ENCODE measurements at regions not wholly inside any gene's neighbourhood (a gene's known extent, or its start where the extent isn't known, plus 50 kb on each side); places are given as distances from the start of the nearest gene placed in this dataset.
A peak's percentile ranks its signal among the peaks of the same experiment; 100 is the strongest.

DNA sequence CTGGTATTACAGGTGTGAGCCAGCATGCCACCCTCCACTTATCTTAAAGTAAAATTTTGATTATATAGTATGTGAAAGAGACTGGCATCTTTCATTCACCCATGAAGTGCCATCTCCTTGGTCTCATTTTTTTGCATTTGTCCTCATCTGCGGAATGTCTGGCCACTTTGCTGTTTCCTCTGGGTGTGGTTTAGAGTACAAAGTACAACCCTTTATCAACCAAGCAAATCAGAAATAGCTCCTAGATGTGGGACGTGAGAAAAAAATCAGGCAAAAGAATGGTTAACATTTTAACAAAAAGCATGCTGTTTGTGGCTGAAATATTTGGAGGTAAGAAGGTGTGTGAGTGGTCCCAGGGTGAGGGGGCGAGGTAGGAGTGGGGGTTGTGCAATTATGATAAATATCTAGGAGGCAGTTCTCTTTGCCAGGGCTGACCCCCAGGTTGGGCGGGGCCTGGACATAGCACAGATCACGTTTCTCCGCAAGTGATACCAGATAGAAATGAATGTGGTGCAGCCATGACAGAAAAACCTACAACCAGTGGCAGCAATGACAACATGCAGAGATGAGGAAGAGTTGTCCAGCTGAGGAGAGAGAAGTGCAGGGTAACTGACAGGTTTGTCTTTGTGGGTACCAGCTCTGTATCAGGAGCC is 115.8 kb upstream of the SERTAD2 start:
- DNase-seq (ENCODE audit: low read depth, low spot score): no peak

DNA sequence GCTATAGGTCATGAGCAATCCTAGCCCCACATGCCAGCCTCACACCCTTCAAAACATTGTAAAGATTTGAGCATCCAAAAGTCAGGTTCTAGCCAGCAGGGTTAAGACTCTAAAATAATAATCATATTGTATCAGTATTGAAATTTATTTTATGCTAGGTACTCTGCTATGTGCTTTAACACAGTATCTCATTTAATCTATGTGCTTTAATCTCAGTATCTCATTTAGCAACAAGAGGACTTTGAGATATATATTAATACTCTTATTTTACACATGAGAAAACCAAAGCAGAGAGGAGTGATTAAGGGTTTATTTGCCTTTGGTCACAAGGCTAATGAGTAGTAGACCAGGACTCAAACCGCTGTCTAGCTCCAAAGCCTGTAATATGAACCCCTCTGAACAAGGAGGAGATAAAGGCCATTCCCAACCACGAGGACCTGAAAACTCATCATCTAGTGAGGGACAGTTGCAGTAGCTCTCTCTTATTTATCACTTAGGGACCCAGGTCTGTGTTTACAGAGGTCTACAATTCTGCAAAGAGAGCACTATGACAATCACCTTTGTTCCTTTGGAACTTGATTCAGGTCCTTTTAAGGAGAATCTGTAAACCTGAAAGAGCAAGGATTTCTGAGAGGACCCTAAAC is 116.5 kb upstream of the SERTAD2 start:
- no peak for DNase-seq (ENCODE audit: low read depth, low spot score)

DNA sequence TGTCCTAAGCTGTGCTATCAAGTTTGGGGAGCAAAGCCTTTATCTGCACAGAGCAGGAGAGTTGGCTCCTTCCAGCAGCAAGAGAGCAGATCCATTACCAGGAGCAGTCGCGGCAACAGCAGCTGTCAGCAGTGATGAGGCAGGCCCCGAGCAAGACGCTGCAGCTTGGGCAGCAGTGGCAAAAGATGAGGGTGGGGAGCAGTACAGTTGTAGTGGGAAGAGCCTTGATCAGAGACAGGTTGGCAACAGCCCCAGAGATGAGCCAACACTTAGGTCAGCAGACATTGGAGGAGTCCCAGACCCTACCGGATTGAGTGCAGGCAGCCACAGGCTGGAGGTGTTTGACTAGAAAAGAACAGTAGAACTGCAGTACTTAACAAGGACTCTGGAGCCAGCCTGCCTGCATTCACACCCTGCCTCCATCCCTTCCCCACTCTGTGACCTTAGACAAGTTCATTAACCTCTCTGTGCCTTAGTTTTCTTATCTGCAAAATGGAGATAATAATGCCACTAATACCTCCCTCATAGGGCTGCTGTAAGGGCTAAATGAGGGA is 117.1 kb upstream of the SERTAD2 start:
- DNase-seq (ENCODE audit: low read depth, low spot score): no peak

DNA sequence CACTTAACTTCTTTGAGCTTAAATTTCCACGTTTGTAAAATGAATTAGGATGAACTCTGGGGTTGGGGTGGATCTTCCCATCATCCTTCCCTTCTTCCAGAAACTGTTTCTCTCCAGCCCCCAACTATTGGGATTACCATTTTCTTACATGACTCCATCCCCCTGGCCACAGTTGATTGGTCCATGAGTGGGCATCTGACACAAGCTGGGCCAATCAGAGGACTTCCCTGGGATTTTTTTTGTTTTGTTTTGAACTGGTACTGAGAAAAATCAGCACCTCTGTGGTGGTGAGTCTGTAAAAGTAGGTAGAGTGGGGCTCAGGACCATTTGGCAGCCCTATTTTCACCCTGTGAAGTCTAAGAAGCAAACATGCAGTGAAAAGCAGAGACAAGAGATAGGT is 118.0 kb upstream of the SERTAD2 start:
- no peak for DNase-seq (ENCODE audit: low read depth, low spot score)

DNA sequence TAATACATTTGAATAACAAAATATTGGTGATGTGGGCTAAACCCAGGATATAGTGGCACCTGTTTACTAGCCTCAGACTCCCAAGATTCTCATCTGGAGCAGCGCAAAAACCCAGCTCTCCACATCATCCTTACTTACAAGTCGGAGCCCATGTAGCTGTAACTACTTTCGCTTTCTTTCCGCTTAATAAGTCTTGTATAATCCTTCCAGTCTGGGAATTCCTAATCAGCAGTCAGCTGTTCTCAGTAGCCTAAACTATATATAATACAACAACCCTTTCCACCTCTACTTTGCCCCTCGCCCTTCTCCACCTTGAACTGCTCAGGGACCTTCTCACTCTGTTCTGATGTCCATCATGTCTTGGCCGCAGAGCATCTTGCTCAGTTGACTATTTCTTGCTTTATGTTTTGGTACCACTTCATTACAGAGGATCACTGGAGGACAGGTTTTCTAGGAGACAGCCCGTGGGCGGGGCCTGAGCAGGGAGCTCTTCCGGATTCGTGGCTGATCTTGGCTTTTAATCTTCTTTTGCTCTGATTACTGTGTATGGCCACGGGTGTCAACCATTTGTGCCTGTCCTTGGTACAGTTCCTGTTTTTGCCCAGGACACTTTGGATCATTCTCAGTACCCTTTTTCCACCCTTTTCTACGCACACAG is 119.9 kb upstream of the SERTAD2 start:
- DNase-seq (ENCODE audit: low read depth, low spot score): no peak

DNA sequence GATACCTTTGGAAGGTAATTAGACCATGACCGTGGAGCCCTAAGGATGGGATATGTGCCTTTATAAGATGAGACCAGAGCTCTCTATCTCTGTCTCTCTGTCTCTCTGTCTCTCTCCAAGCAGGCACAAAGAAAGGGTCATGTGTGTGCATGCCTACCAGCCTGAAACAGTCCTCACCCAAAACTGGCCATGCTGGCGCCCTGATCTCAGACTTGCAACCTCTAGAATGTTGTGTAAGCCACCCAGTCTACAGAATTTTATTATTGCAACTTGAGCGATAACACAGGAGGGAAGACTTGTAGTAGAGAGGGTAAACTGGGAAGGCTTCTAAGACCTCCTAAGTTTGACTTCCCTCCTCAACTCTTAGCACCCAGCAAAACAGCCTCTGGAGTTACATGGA is 124.1 kb upstream of the SERTAD2 start:
- DNase-seq (ENCODE audit: low read depth, low spot score): no peak

DNA sequence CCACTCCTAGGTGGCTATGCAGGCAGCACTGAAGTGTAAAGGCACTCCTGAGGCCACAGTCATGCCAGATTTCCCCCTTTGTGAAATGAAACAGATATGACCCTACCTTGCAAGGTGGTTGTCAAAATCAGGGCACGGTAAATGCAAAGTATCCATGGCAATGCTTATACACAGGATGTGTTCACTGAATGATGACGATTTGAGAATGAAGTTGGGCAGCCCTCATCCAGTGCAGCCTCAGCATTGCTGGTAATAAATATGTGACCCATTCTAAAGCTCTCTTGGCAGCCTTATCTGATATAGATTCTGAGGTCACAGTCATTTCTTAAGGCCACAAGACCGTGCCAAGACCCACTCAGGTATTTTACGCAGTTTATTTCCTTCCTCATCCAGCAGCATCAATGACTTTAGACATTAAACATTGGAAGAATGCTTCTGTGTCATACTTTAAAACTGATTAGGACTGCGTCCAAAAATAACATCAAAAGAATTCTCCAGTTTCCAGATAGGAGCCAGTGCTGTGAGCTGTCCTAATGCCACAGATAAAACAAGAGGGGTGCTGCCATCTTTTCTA is 125.5 kb upstream of the SERTAD2 start:
- DNase-seq (ENCODE audit: low read depth, low spot score): no peak

DNA sequence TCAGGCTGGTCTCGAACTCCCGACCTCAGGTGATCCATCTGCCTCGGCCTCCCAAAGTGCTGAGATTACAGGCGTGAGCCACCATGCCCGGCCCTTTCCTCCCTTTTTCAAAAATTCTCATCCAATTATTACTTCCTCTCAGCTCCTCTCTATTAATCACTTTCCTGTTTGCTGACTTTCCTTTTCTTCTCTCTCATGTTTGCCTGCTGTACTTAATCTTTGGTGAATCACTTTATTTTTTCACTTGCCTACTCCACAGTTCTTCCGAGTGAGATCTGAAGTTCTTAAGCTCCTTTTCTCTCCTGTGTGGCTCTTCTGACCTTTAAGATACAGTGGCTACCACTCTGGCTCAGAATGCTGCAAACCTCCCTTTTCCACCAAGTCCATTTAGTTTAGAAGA is 126.3 kb upstream of the SERTAD2 start:
- DNase-seq (ENCODE audit: low read depth, low spot score): no peak

DNA sequence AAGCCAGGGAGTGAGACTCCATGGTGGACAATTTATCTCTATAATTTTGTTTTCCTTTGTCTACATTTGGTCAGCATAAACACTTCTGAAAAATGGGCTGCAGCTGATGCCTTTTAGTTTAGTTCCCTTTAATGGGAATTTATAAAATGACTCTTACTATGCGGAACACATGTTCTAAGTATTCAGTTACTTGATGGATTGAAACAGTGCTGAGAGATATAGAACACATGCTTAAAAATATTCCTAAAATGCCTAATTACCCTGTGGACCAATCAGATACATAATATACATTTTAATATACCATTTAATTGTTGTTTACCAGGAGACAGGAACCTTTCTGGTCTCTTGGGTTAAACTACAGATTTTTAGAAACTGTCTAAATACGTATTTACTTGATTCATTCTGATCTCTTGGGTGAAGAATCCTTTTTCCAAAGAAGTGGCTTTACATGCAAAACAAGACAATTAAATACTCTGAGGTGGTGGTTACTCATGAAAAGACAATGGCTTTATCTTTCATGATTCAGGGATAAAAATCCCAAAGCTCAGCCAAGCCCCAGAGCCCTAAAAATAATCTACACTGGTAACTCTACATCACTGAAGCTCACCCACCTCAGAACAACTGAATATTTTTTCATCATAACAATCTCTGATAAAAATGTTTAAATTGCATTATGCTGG is 128.1 kb upstream of the SERTAD2 start:
- DNase-seq (ENCODE audit: low read depth, low spot score): no peak

DNA sequence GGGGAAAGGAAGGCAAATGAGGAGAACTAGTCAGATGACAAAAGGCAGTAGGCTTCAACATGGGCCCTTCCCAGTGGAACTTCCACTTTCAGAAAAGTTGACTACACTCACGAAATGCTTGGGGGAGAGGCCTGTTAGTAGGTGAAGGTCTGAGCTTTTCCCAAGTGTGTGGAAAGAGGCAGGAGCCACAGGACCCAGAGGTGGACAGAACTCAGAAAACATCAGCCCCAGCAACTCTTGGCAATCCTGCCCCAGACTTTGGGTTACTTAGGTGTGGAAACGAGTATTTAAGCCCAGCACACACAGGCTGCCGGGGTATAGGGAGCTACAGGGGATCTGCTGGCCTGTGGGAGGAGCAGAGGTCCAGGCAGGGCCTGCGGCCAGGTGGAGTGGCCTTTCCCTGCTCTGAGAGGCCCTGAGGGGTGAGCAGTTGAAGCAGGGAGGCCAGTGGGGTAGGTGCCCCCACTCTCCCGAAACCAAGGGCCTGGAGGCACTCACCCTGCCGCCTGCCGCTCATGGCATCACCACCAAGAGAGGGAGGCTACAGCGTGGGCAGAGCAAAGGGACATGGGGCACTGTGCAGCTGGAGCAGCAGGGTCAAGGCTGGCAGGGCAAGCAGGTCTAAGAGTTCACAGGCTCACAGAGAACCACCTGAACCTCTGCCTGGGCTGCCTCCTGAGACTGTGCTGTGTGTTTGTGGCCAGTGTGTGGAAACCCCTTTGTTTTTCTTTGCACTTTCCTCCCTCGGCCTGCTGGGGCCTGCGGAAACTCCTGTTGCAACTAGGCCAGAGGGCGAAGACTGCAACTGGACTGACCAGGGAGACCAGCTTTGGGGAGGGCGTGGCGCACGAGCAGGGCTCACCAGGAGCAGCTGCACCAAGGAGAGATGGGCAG is 130.7 kb upstream of the SERTAD2 start:
- DNase-seq (ENCODE audit: low read depth, low spot score): no peak

DNA sequence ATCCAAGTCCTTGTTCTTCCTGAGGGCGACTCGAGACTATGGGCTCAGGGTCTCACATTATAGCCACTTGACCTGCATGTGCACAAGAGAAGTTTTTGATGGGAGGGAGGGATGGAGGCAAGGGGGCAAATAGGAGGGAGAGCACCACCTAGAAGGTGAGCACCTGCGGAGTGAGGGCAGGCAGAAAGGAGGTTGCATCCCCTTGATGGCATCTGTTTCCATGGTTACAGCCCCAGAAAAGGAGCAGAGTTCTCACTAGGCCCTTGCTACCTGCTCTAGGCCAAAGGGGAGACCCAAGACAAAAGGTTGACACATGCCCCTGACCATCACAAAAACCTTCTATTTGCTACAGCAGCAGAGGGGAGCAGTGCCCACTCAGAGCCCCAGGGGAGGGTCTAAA is 131.5 kb upstream of the SERTAD2 start:
- DNase-seq (ENCODE audit: low read depth, low spot score): no peak

DNA sequence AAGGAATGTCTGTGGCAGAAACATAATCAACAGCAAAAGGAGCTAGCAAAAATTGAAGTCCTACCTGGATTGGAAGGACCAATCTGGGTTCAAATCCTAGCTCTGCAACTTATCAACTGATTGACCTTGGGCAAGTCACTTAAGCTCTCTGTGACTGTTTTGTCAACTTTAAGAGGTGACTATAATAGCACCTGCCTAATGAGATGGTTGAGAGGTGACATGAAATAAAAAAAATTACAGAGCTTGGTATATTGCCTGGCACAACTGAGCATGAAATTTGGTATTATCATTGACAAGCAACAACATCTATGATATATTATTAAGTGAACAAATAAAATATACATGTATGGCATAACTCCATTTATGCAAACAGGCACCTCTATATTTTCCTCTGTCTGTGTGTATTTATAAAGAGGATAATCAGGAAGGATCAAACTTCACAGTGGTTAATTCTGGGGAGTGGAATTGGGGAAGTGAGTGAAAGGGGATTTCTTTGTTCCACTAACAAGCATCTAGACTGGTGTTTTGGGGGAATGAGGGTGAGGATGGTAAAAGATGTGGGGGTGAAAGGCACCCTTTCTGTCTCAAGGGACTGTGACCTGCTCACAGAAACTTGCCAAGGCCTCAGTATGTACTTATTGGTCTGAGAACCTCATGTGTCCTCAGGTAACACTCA is 132.8 kb upstream of the SERTAD2 start:
- DNase-seq (ENCODE audit: low read depth, low spot score): no peak

DNA sequence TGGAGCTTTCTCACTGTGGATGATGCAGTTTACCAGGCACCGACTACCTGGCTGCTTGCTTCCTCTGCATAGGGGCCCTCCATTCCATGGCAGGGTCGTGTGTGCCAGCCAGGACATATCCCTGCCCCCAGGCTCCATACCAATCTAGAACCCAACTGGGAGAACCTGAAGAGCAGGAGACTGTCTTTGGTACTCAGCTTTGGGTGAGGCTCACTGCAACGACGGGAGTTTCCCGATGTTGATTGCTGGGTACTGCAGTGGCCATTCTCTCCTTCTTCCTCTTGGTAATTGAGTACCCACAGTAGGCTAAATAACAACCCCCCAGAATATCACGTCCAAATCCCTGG is 133.3 kb upstream of the SERTAD2 start:
- no peak for DNase-seq (ENCODE audit: low read depth, low spot score)

DNA sequence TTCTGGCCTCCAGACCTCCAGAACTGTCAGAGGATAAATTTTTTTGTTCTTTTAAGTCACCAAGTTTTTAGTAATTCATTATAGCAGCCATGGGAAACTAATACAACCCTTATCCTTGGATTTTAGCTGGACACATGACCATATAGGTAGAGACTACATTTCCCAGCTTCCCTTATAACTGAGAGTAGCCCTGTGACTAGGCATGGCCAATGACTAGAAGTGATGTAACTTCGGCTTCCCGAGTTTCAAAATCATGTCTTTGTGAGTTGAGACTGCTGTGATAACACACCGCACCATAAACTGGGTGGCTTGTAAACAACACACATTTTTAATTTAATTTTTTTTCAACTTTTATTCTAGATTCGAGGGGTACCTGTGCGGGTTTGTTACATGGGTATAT is 134.0 kb upstream of the SERTAD2 start:
- DNase-seq (ENCODE audit: low read depth, low spot score): no peak

DNA sequence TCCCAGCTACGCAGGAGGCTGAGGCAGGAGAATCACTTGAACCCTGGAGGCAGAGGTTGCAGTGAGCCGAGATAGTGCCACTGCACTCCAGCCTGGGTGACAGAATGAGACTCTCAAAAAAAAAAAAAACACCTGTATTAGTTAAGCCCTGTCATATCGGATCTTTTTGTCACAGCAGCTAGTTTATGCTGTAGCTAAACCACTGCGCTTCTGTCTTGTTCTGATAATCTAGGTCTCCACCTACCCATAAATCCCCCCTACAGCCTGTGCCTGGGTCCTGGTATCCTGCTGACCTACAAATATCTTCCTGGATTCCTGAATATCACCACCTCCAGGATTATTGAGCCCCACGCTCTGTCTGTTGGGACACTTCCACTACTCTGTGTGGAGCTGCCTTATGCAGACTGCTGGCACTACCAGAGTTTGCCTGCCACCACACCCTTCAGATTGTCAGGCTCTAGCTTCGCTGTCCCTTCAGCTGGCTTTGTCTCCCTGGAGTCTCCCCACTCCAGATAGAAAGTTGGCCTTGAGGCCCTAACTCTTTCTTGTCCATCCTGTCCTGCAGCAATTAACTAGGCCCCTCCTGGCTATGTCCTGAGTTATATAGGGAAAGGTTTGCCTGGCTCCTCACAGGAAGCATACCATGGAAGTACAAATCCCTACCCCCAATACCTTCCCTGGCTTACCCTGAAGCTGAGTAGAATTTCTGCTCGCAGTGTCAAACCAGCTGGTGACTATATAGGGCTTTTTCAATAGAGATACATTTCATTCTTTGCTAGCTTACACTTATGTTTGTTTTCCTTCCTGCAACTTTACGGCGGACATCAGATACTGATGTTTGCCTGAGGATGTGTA is 136.0 kb upstream of the SERTAD2 start:
- DNase-seq (ENCODE audit: low read depth, low spot score): no peak

DNA sequence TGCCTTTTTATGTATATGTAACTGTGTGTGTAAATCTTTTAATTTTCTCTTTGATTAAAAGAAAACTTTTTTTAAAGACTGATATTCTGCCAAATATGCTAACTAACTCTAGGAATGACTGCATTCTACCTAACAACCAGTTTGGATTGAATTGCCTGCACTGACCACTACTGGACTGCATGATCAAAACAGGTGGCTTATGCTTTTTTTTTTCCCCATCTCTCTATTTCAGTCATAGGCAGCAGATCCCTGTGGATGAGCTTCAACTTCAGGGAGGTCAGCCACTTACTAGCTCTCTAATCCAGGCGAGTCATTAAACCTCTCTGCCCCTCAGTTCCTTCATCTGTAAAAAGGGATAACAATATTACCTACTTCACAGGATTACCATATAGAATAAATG is 138.6 kb upstream of the SERTAD2 start:
- DNase-seq (ENCODE audit: low read depth, low spot score): no peak

DNA sequence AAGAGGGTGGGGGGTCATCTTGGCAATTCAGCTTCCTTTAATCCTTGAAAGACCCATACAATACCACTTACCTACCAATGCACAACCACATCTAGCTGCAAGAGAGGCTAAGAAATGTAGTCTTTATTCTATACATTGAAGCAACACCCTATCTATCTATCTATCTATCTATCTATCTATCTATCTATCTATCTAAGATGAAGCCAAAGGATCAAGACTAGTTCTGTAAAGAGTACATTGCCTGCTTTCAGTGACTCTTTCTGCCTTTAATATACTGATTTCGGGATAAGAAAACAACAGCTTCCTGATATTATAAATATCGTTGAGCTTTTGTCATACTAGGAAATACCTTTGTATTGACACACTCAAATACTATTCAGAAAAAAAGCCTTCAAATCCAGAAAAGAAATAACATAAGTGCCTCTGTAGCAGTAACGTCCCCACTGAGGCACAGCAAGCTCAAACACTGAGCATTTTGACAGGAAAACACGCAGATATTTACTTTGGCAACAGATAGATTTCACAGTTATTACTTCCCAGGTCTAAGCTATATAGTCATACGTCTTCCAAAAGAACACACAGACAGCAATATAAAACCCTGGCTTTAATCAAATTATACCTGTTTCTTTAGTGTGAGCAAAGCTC is 139.4 kb upstream of the SERTAD2 start:
- DNase-seq (ENCODE audit: low read depth, low spot score): peak; percentile 22

DNA sequence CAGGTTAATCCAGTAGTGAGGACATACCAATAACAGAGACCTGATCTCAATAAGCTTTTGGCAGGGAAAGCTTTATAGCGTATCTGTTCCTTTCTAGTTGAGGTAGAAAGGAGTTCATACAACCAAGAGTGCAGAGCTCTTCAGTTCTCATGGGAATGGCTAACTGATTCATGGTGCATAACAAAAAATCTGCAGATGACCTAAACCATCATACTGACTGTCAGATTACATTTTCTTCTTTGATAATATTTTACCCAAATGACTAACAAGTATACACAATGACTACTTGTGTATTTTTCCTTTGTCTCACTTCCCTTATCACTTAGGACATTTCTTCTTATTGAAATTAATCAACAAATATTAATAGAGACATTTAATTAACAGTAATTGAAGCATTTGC is 140.0 kb upstream of the SERTAD2 start:
- DNase-seq (ENCODE audit: low read depth, low spot score): no peak

DNA sequence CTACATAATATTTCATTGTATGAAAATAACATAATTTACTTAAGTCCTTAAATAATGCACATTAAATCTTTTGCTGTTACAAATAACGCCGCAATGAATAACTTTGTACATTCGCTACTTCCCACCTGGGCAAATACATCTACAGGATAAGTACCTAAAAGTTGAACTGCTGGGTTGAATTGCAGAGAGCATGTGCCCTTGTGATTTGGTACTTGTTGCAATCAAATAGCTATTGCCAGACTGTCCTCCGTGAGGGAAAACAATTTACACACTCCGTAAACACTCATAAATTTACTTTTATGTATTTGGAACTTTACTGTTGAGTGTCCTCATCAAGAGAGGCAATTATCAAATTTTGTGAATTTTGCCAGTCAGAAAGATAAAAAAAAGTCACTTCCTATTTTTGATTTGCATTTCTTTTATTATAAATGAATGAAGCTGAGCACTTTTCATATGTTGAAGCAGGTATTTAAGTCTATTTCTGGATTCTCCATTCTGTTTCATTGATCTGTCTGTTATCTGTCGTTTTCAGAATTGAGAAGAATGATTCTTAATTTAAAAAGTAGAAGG is 140.8 kb upstream of the SERTAD2 start:
- no peak for DNase-seq (ENCODE audit: low read depth, low spot score)

All from brain pericyte (primary cell).